Smooth muscle cell (in vitro differentiated cells): ENCODE measurements at regions not wholly inside any gene's neighbourhood (a gene's known extent, or its start where the extent isn't known, plus 50 kb on each side); places are given as distances from the start of the nearest gene placed in this dataset. TPM values are rescaled to one million over a fixed set of nuclear protein-coding genes. Genes with fewer than 3 reads are reported as not detected.

ENCODE experiments used
- small RNA-seq: library from RNA; depleted of rRNA; stranded (forward); fragments of <200 nt; gene quantifications from one replicate; pipeline ENCODE3, GENCODE V24; 2014

Small RNA genes in the stretch of these regions (small RNA-seq; reads per million reads assigned to genes)
- not detected for gene AL357137.1
